H1 (cell line): ENCODE measurements at regions not wholly inside any gene's neighbourhood (a gene's known extent, or its start where the extent isn't known, plus 50 kb on each side); places are given as distances from the start of the nearest gene placed in this dataset.

Experiments
- CTCF ChIA-PET: fragments of 300-600 bp; sonication (Branson Sonifier 250); formaldehyde crosslinking; loops from one replicate; lab custom pipeline; 2021; ENCODE audit not compliant: partially characterized antibody; lab: Charles Lee
- POLR2A ChIA-PET: fragments of 300-600 bp; sonication (Branson Sonifier 250); formaldehyde crosslinking; loops from one replicate; lab custom pipeline; 2021; ENCODE audit warnings: inconsistent platforms; ENCODE audit not compliant: partially characterized antibody; lab: Charles Lee
- DNase-seq, 2 experiments: peaks; one replicate each; pipeline versions ENCODE4 v3.0.0 to v3.0.0-alpha.2; 2010 to 2022; ENCODE audit warnings: low spot score in 2 of 2, low read depth in 1 of 2, mixed read lengths in 1 of 2
- FAIRE-seq: peaks from 2 replicates; lab custom pipeline; 2011; peaks lifted over from hg19 to GRCh38; lab: Jason Lieb, UNC
- H2AFZ ChIP-seq: 2 replicates; pipeline ENCODE4 v1.8.1; 2012; ENCODE audit warnings: low read length, inconsistent platforms
- H2AK5ac ChIP-seq: 2 replicates; pipeline ENCODE4 v1.6.1; 2013; ENCODE audit warnings: low read depth, low read length
- H2BK120ac ChIP-seq: replicated peaks from 2 replicates; pipeline ENCODE3; 2013; ENCODE audit warnings: low read depth, low read length, inconsistent platforms
- H2BK12ac ChIP-seq: 2 replicates; pipeline ENCODE4 v1.6.1; 2013; ENCODE audit warnings: low read depth, low read length
- H2BK15ac ChIP-seq: 2 replicates; pipeline ENCODE4 v1.6.1; 2013; ENCODE audit warnings: low read length
- H2BK20ac ChIP-seq: 2 replicates; pipeline ENCODE4 v1.6.1; 2013; ENCODE audit warnings: low read length
- H2BK5ac ChIP-seq: 2 replicates; pipeline ENCODE4 v1.6.1; 2013; ENCODE audit warnings: low read depth, low read length
- H3K14ac ChIP-seq: 2 replicates; pipeline ENCODE4 v1.6.1; 2013; ENCODE audit warnings: inconsistent platforms; ENCODE audit not compliant: insufficient read length
- H3K18ac ChIP-seq: 2 replicates; pipeline ENCODE4 v1.6.1; 2013; ENCODE audit warnings: low read length; ENCODE audit errors: extremely low read depth
- H3K23ac ChIP-seq: 2 replicates; pipeline ENCODE4 v1.6.1; 2013; ENCODE audit warnings: inconsistent platforms; ENCODE audit not compliant: insufficient read length
- H3K23me2 ChIP-seq: 2 replicates; pipeline ENCODE4 v1.6.1; 2013; ENCODE audit warnings: low read depth, low read length
- H3K27ac ChIP-seq: 2 replicates; pipeline ENCODE4 v1.6.1; 2011; ENCODE audit warnings: low read depth, low read length, inconsistent platforms
- H3K27me3 ChIP-seq, 4 experiments: replicated peaks in 1 of 4; 1 replicate in 1 of 4; 2 replicates in 3 of 4; pipeline versions ENCODE4 v1.6.1 to v1.8.1; 2011 to 2013; ENCODE audit warnings: low read length in 3 of 4, mild to moderate bottlenecking in 3 of 4, inconsistent platforms in 2 of 4, mixed read lengths in 2 of 4, moderate library complexity in 1 of 4; ENCODE audit not compliant: control insufficient read depth in 3 of 4, insufficient read depth in 3 of 4; ENCODE audit errors: extremely low read depth in 1 of 4
- H3K36me3 ChIP-seq, 4 experiments: 2 replicates each; pipeline versions ENCODE4 v1.6.1 to v1.8.1; 2011 to 2013; ENCODE audit warnings: mild to moderate bottlenecking in 4 of 4, low read length in 3 of 4, moderate library complexity in 2 of 4, control low read depth in 1 of 4, inconsistent platforms in 1 of 4; ENCODE audit not compliant: insufficient read depth in 4 of 4, control insufficient read depth in 2 of 4
- H3K4ac ChIP-seq: replicated peaks from 2 replicates; pipeline ENCODE3; 2013; ENCODE audit warnings: low read length, low read depth, mixed read lengths, inconsistent platforms; ENCODE audit not compliant: insufficient read length
- H3K4me1 ChIP-seq, 4 experiments: replicated peaks in 1 of 4; 1 replicate in 1 of 4; 2 replicates in 3 of 4; pipeline versions ENCODE4 v1.6.1 to v1.8.1; 2011 to 2013; ENCODE audit warnings: low read length in 3 of 4, inconsistent platforms in 2 of 4, mixed read lengths in 1 of 4; ENCODE audit not compliant: insufficient read depth in 4 of 4, control insufficient read depth in 3 of 4
- H3K4me2 ChIP-seq, 2 experiments: 2 replicates each; pipeline versions ENCODE4 v1.6.1 to v1.8.1; 2011 to 2013; ENCODE audit warnings: low read depth in 2 of 2, low read length in 2 of 2, control low read depth in 1 of 2, inconsistent platforms in 1 of 2, mild to moderate bottlenecking in 1 of 2; ENCODE audit not compliant: insufficient read depth in 1 of 2
- H3K4me3 ChIP-seq, 4 experiments: fragments of 200-600, 300-600 bp in 1 of 4; sonication (generic), shearing (Covaris generic), sonication (Bioruptor Twin) in 1 of 4; 2 replicates each; pipeline versions ENCODE4 v1.5.1 to v1.8.1; 2011 to 2016; ENCODE audit warnings: low read length in 4 of 4, low read depth in 3 of 4, control low read depth in 2 of 4, inconsistent platforms in 2 of 4, mild to moderate bottlenecking in 2 of 4, mixed read lengths in 1 of 4, moderate library complexity in 1 of 4; ENCODE audit not compliant: insufficient read depth in 2 of 4; ENCODE audit errors: extremely low read depth in 1 of 4
- H3K56ac ChIP-seq: replicated peaks from 2 replicates; pipeline ENCODE3; 2013; ENCODE audit warnings: low read depth, mild to moderate bottlenecking, mixed read lengths, low read length, inconsistent platforms; ENCODE audit not compliant: insufficient read length
- H3K79me1 ChIP-seq: 2 replicates; pipeline ENCODE4 v1.6.1; 2013; ENCODE audit warnings: low read depth, low read length, control low read depth
- H3K79me2 ChIP-seq, 2 experiments: 2 replicates each; pipeline versions ENCODE4 v1.6.1 to v1.8.1; 2012 to 2013; ENCODE audit warnings: low read length in 2 of 2, mild to moderate bottlenecking in 2 of 2, inconsistent platforms in 1 of 2; ENCODE audit not compliant: insufficient read depth in 2 of 2, control insufficient read depth in 1 of 2
- H3K9ac ChIP-seq, 4 experiments: replicated peaks in 1 of 4; 1 replicate in 1 of 4; 2 replicates in 3 of 4; pipeline versions ENCODE4 v1.6.1 to v1.8.1; 2011 to 2013; ENCODE audit warnings: low read depth in 3 of 4, low read length in 3 of 4, control low read depth in 2 of 4, mild to moderate bottlenecking in 2 of 4, moderate library complexity in 2 of 4, inconsistent platforms in 1 of 4; ENCODE audit errors: extremely low read depth in 1 of 4
- H3K9me3 ChIP-seq, 2 experiments: 2 replicates each; pipeline versions ENCODE4 v1.6.1 to v1.8.1; 2012 to 2013; ENCODE audit warnings: mild to moderate bottlenecking in 2 of 2, moderate library complexity in 2 of 2, control low read depth in 1 of 2, inconsistent platforms in 1 of 2, low read depth in 1 of 2, low read length in 1 of 2, mixed read lengths in 1 of 2; ENCODE audit not compliant: insufficient read depth in 2 of 2
- H4K20me1 ChIP-seq, 2 experiments: replicated peaks in 1 of 2; 2 replicates each; pipeline versions ENCODE3 to v1.8.1; 2011 to 2013; ENCODE audit warnings: inconsistent platforms in 2 of 2, low read length in 2 of 2, mild to moderate bottlenecking in 1 of 2; ENCODE audit not compliant: insufficient read depth in 2 of 2, control insufficient read depth in 1 of 2
- H4K5ac ChIP-seq: 2 replicates; pipeline ENCODE4 v1.6.1; 2013; ENCODE audit warnings: low read length, low read depth, mixed read lengths, inconsistent platforms; ENCODE audit not compliant: insufficient read length
- H4K8ac ChIP-seq: 2 replicates; pipeline ENCODE4 v1.8.0; 2013; ENCODE audit warnings: mild to moderate bottlenecking, moderate library complexity, low read length, inconsistent platforms; ENCODE audit not compliant: insufficient read depth; ENCODE audit errors: extremely low read depth
- H4K91ac ChIP-seq: replicated peaks from 2 replicates; pipeline ENCODE3; 2013; ENCODE audit warnings: low read length, mixed read lengths, inconsistent platforms; ENCODE audit not compliant: insufficient read length
- SRF ChIP-seq: IDR thresholded peaks from 2 replicates; pipeline ENCODE4 v1.6.1; 2011; ENCODE audit warnings: mild to moderate bottlenecking, low read depth, low read length, moderate library complexity
- WGBS, 2 experiments: shearing (Covaris generic) in 1 of 2; methylation state at CpG; one replicate each; pipeline versions ENCODE4 v1.1.6 to v1.1.7; 2013 to 2015; ENCODE audit warnings: low lambda C conversion rate in 2 of 2, mixed read lengths in 2 of 2, inconsistent platforms in 1 of 2, low coverage in 1 of 2, missing lambda C conversion rate in 1 of 2; ENCODE audit not compliant: insufficient replicate concordance in 2 of 2, insufficient coverage in 1 of 2, insufficient read length in 1 of 2; ENCODE audit errors: extremely low coverage in 1 of 2, missing lambda C conversion rate in 1 of 2; 5-methylcytosine and 5-hydroxymethylcytosine counted together

GRCh38 chr11:107172996-107173395 is 154.7 kb upstream of the GUCY1A2 start:
- DNase-seq (no peak), FAIRE-seq (no peak)
- Histone ChIP-seq H3K23ac (no peak overlapping the region), H3K4me1 (peaks cover 0 to 2% (median 0%) of the 10 kb centered on the region in 4 experiments; a peak in 1 of 7 replicates), H2BK120ac (no peak overlapping the region), H3K9me3 (no peaks in the 10 kb centered on the region), H3K27me3 (peaks cover 0 to 1% (median 0%) of the 10 kb centered on the region in 4 experiments; a peak in 1 of 7 replicates), H3K4me3 (no peak overlapping the region), H3K4me2 (no peak overlapping the region), H4K8ac (no peak overlapping the region), H3K27ac (no peak overlapping the region), H3K56ac (no peak overlapping the region), H3K23me2 (no peaks in the 10 kb centered on the region), H3K14ac (no peak overlapping the region), H3K9ac (no peak overlapping the region), H2BK12ac (no peak overlapping the region), H2AK5ac (no peak overlapping the region), H2BK5ac (no peak overlapping the region), H3K36me3 (no peaks in the 10 kb centered on the region), H3K18ac (no peak overlapping the region), H4K91ac (no peak overlapping the region), H3K4ac (no peak overlapping the region), H4K5ac (no peak overlapping the region), H4K20me1 (no peaks in the 10 kb centered on the region), H2BK20ac (no peak overlapping the region), H3K79me1 (no peaks in the 10 kb centered on the region), H2BK15ac (no peak overlapping the region), H2AFZ (no peak overlapping the region), H3K79me2 (no peaks in the 10 kb centered on the region)
- TF ChIP-seq SRF: no peak
- ChIA-PET POLR2A (no interaction called here), CTCF (no interaction called here)
- WGBS, 2 experiments: 70% methylated on average over 2 of the region's 2 CpGs; no CpG with 5 or more reads in 1 of the 2 experiments
